ENCODE measurements at regions not wholly inside any gene's neighbourhood (a gene's known extent, or its start where the extent isn't known, plus 50 kb on each side); places are given as distances from the start of the nearest gene placed in this dataset.
"Not testable (repeated sequence)": the region's sequence is repeated elsewhere in the genome, so short reads cannot be mapped to it uniquely, and the experiment has no call there.

- not testable (repeated sequence) for H3K4me2 ChIP-seq (ENCODE audit: low read length, poor library complexity, severe bottlenecking); H2BK15ac ChIP-seq (ENCODE audit: low read depth, poor library complexity, severe bottlenecking); H3K9me3 ChIP-seq (ENCODE audit: control insufficient read depth, low read length); H2AFZ ChIP-seq (ENCODE audit: low read depth, low read length); H3K23ac ChIP-seq (ENCODE audit: low read length in 2 of 2); H4K8ac ChIP-seq (ENCODE audit: low read length); H2AK5ac ChIP-seq (ENCODE audit: low read length, severe bottlenecking); H3K36me3 ChIP-seq (ENCODE audit: control insufficient read depth in 1 of 2, insufficient read depth in 2 of 2, low read depth in 1 of 2, low read length in 2 of 2); H2BK120ac ChIP-seq (ENCODE audit: low read depth, low read length); H2BK5ac ChIP-seq (ENCODE audit: low read depth, low read length, poor library complexity, severe bottlenecking); H3K27me3 ChIP-seq (ENCODE audit: control insufficient read depth in 1 of 2, insufficient read depth in 1 of 2, low read length in 2 of 2); H3K18ac ChIP-seq (ENCODE audit: low read depth in 1 of 2, low read length in 2 of 2); H3K4me1 ChIP-seq (ENCODE audit: control insufficient read depth, insufficient read depth, low read depth, low read length); H3K4ac ChIP-seq (ENCODE audit: low read depth in 1 of 2, low read length in 2 of 2); H3K79me1 ChIP-seq (replicated peaks; ENCODE audit: low read length, poor library complexity, severe bottlenecking); DNase-seq; H3K14ac ChIP-seq (ENCODE audit: low read length in 2 of 2); H4K91ac ChIP-seq (ENCODE audit: low read length); H3K27ac ChIP-seq (ENCODE audit: low read length, poor library complexity, severe bottlenecking); H3K4me3 ChIP-seq (ENCODE audit: insufficient read depth in 1 of 2, low read depth in 1 of 2, low read length in 2 of 2)
- Histone ChIP-seq H2BK12ac (ENCODE audit: low read length in 2 of 2) (peak overlapping the region in 1 of 2 experiments; percentile 52), H3K9ac (ENCODE audit: low read length) (peak overlapping the region; percentile 61)
- no CpG with 5 or more reads among the region's 6 CpGs for WGBS
Observed at GRCh38 chr2:87324335-87325041, 302.8 kb upstream of the PLGLB1 start.

- H2AFZ ChIP-seq (ENCODE audit: low read depth, low read length); H3K27ac ChIP-seq (ENCODE audit: low read length, poor library complexity, severe bottlenecking); H2BK15ac ChIP-seq (ENCODE audit: low read depth, poor library complexity, severe bottlenecking); H3K4me1 ChIP-seq (ENCODE audit: control insufficient read depth, insufficient read depth, low read depth, low read length); H2BK5ac ChIP-seq (ENCODE audit: low read depth, low read length, poor library complexity, severe bottlenecking); H3K23ac ChIP-seq (ENCODE audit: low read length in 2 of 2); H3K4me2 ChIP-seq (ENCODE audit: low read length, poor library complexity, severe bottlenecking); H3K79me1 ChIP-seq (replicated peaks; ENCODE audit: low read length, poor library complexity, severe bottlenecking); H3K27me3 ChIP-seq (ENCODE audit: control insufficient read depth in 1 of 2, insufficient read depth in 1 of 2, low read length in 2 of 2); H4K8ac ChIP-seq (ENCODE audit: low read length); H2BK120ac ChIP-seq (ENCODE audit: low read depth, low read length); H3K14ac ChIP-seq (ENCODE audit: low read length in 2 of 2); H4K91ac ChIP-seq (ENCODE audit: low read length); H3K36me3 ChIP-seq (ENCODE audit: control insufficient read depth in 1 of 2, insufficient read depth in 2 of 2, low read depth in 1 of 2, low read length in 2 of 2); H3K4ac ChIP-seq (ENCODE audit: low read depth in 1 of 2, low read length in 2 of 2); H2BK12ac ChIP-seq (ENCODE audit: low read length in 2 of 2); H3K4me3 ChIP-seq (ENCODE audit: insufficient read depth in 1 of 2, low read depth in 1 of 2, low read length in 2 of 2); H3K9me3 ChIP-seq (ENCODE audit: control insufficient read depth, low read length); H3K18ac ChIP-seq (ENCODE audit: low read depth in 1 of 2, low read length in 2 of 2); DNase-seq; H2AK5ac ChIP-seq (ENCODE audit: low read length, severe bottlenecking): not testable (repeated sequence)
- H3K9ac ChIP-seq (ENCODE audit: low read length), result peak overlapping the region; percentile 36
- no CpG with 5 or more reads among the region's 12 CpGs for WGBS
Observed at GRCh38 chr2:87325042-87325910, 303.6 kb upstream of the PLGLB1 start.

DNA sequence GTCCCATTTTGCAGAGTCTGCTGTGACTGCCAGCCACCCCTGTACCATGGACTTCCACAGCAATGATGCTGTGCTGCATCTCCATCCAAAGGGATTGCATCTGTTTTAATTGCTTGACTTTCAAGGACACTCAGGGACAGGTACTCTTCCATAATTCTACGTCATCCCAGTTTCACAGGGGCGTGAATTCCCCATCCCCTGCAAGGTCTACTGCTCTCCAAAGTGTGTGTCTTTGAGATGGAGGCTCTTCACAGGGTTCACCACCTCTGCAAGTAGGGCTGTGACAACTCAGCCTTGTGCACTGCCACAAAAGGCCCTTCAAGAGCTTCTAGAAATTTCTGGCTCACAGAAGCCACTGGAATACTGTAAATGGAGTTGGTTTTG is 304.3 kb upstream of the PLGLB1 start:
- not testable (repeated sequence) for H2BK5ac ChIP-seq (ENCODE audit: low read depth, low read length, poor library complexity, severe bottlenecking); H3K4me2 ChIP-seq (ENCODE audit: low read length, poor library complexity, severe bottlenecking); H2AFZ ChIP-seq (ENCODE audit: low read depth, low read length); H3K18ac ChIP-seq (ENCODE audit: low read depth in 1 of 2, low read length in 2 of 2); H3K23ac ChIP-seq (ENCODE audit: low read length in 2 of 2); H3K4me3 ChIP-seq (ENCODE audit: insufficient read depth in 1 of 2, low read depth in 1 of 2, low read length in 2 of 2); H4K91ac ChIP-seq (ENCODE audit: low read length); H2AK5ac ChIP-seq (ENCODE audit: low read length, severe bottlenecking); H3K14ac ChIP-seq (ENCODE audit: low read length in 2 of 2); DNase-seq; H3K4me1 ChIP-seq (ENCODE audit: control insufficient read depth, insufficient read depth, low read depth, low read length); H2BK120ac ChIP-seq (ENCODE audit: low read depth, low read length); H3K27me3 ChIP-seq (ENCODE audit: control insufficient read depth in 1 of 2, insufficient read depth in 1 of 2, low read length in 2 of 2); H3K79me1 ChIP-seq (replicated peaks; ENCODE audit: low read length, poor library complexity, severe bottlenecking); H3K27ac ChIP-seq (ENCODE audit: low read length, poor library complexity, severe bottlenecking); H2BK12ac ChIP-seq (ENCODE audit: low read length in 2 of 2); H4K8ac ChIP-seq (ENCODE audit: low read length); H2BK15ac ChIP-seq (ENCODE audit: low read depth, poor library complexity, severe bottlenecking); H3K4ac ChIP-seq (ENCODE audit: low read depth in 1 of 2, low read length in 2 of 2); H3K36me3 ChIP-seq (ENCODE audit: control insufficient read depth in 1 of 2, insufficient read depth in 2 of 2, low read depth in 1 of 2, low read length in 2 of 2); H3K9me3 ChIP-seq (ENCODE audit: control insufficient read depth, low read length)
- no CpG with 5 or more reads among the region's 2 CpGs for WGBS
- H3K9ac ChIP-seq (ENCODE audit: low read length), result peak overlapping the region; percentile 36

- H3K27me3 ChIP-seq (ENCODE audit: control insufficient read depth in 1 of 2, insufficient read depth in 1 of 2, low read length in 2 of 2); H2AFZ ChIP-seq (ENCODE audit: low read depth, low read length): not testable (repeated sequence)
Observed at GRCh38 chr2:87326754-87327153, 305.1 kb upstream of the PLGLB1 start.

More at GRCh38 chr2:87326754-87327153, 305.1 kb upstream of the PLGLB1 start:
- H3K9me3 ChIP-seq (ENCODE audit: control insufficient read depth, low read length); H3K4me2 ChIP-seq (ENCODE audit: low read length, poor library complexity, severe bottlenecking); H4K8ac ChIP-seq (ENCODE audit: low read length); H3K36me3 ChIP-seq (ENCODE audit: control insufficient read depth in 1 of 2, insufficient read depth in 2 of 2, low read depth in 1 of 2, low read length in 2 of 2); H3K14ac ChIP-seq (ENCODE audit: low read length in 2 of 2); H3K23ac ChIP-seq (ENCODE audit: low read length in 2 of 2); H3K4me1 ChIP-seq (ENCODE audit: control insufficient read depth, insufficient read depth, low read depth, low read length); H3K9ac ChIP-seq (ENCODE audit: low read length); H2BK5ac ChIP-seq (ENCODE audit: low read depth, low read length, poor library complexity, severe bottlenecking); H3K79me1 ChIP-seq (replicated peaks; ENCODE audit: low read length, poor library complexity, severe bottlenecking); H3K27ac ChIP-seq (ENCODE audit: low read length, poor library complexity, severe bottlenecking); H3K4ac ChIP-seq (ENCODE audit: low read depth in 1 of 2, low read length in 2 of 2); H3K4me3 ChIP-seq (ENCODE audit: insufficient read depth in 1 of 2, low read depth in 1 of 2, low read length in 2 of 2); H2BK15ac ChIP-seq (ENCODE audit: low read depth, poor library complexity, severe bottlenecking); H2BK120ac ChIP-seq (ENCODE audit: low read depth, low read length); H2BK12ac ChIP-seq (ENCODE audit: low read length in 2 of 2); DNase-seq; H4K91ac ChIP-seq (ENCODE audit: low read length); H2AK5ac ChIP-seq (ENCODE audit: low read length, severe bottlenecking): not testable (repeated sequence)
- no CpG with 5 or more reads among the region's 3 CpGs for WGBS
- H3K18ac ChIP-seq (ENCODE audit: low read depth in 1 of 2, low read length in 2 of 2), result peak overlapping the region in 1 of 2 experiments; percentile 62

Measured in mesenchymal stem cell (in vitro differentiated cells and primary cell).